Prostate gland (tissue), 2 donors: ENCODE measurements at regions not wholly inside any gene's neighbourhood (a gene's known extent, or its start where the extent isn't known, plus 50 kb on each side); places are given as distances from the start of the nearest gene placed in this dataset.
"Not testable (repeated sequence)": the region's sequence is repeated elsewhere in the genome, so short reads cannot be mapped to it uniquely, and the experiment has no call there.

ENCODE experiments used
- DNase-seq: peaks from one replicate; pipeline ENCODE4 v3.0.0-alpha.2; 2019; ENCODE audit warnings: low spot score
- H3K27ac ChIP-seq, 2 donors: fragments of 200-600 bp; sonication (generic); 2 replicates each; pipeline ENCODE4 v1.5.1; 2017 to 2019
- H3K27me3 ChIP-seq: fragments of 200-600 bp; sonication (generic); replicated peaks from 2 replicates; pipeline ENCODE4 v1.5.1; 2019; ENCODE audit not compliant: insufficient read depth
- H3K36me3 ChIP-seq, 2 donors: fragments of 200-600 bp; sonication (generic); 1 replicate in 1 of 2; 2 replicates in 1 of 2; pipeline versions ENCODE4 v1.5.1 to v1.8.1; 2017 to 2019
- H3K4me1 ChIP-seq: fragments of 200-600 bp; sonication (generic); replicated peaks from 2 replicates; pipeline ENCODE4 v1.5.1; 2019
- H3K4me3 ChIP-seq, 2 donors: fragments of 200-600 bp; sonication (generic); 2 replicates each; pipeline ENCODE4 v1.5.1; 2017 to 2019
- H3K9me3 ChIP-seq: fragments of 200-600 bp; sonication (generic); 2 replicates; pipeline ENCODE4 v1.5.1; 2017
- CTCF ChIP-seq, 4 experiments: fragments of 200-600 bp in 2 of 4; fragments of 450-650 bp in 2 of 4; sonication (generic) in 2 of 4; IDR thresholded peaks; 1 replicate in 3 of 4; 2 replicates in 1 of 4; pipeline ENCODE4 v1.5.1; 2016 to 2019; ENCODE audit warnings: antibody characterized with exemption in 4 of 4, mild to moderate bottlenecking in 2 of 4, moderate library complexity in 2 of 4
- POLR2A ChIP-seq: fragments of 450-650 bp; IDR thresholded peaks from one replicate; pipeline ENCODE4 v1.6.1; 2016; ENCODE audit warnings: antibody characterized with exemption, mild to moderate bottlenecking
- POLR2AphosphoS5 ChIP-seq: sonication (generic); formaldehyde crosslinking; IDR thresholded peaks from one replicate; pipeline ENCODE4 v1.6.1; 2017; ENCODE audit warnings: antibody characterized with exemption
- WGBS: methylation state at CpG from one replicate; pipeline ENCODE4 v1.1.5; 2018; 5-methylcytosine and 5-hydroxymethylcytosine counted together
- intact Hi-C: fragments of 100-400 bp; cut with DNase I; formaldehyde crosslinking; loops from one replicate; pipeline ENCODE4 v1.14.2; 2022

- intact Hi-C loops: no loop called here
- TF ChIP-seq CTCF (IDR thresholded peaks at IDR 0.05) (no peak), POLR2AphosphoS5 (no peak), POLR2A (no peak)
- 79% methylated on average over 1 of the region's 1 CpG for WGBS
These were observed 64.7 kb upstream of the FAT3 start for GRCh38 chr11:92159931-92160330.

GRCh38 chr11:92157390-92157789 is 67.2 kb upstream of the FAT3 start:
- intact Hi-C loops, H3K27me3 ChIP-seq, H3K36me3 ChIP-seq, H3K27ac ChIP-seq, H3K9me3 ChIP-seq, DNase-seq, H3K4me1 ChIP-seq, H3K4me3 ChIP-seq: not testable (repeated sequence)
- 96% methylated on average over 35 of the region's 35 CpGs for WGBS

More at GRCh38 chr11:92159931-92160330, 64.7 kb upstream of the FAT3 start:
- Histone ChIP-seq H3K27me3 (no peaks in the 10 kb centered on the region), H3K9me3 (no peaks in the 10 kb centered on the region), H3K36me3 (no peaks in the 10 kb centered on the region), H3K4me1 (no peaks in the 10 kb centered on the region), H3K4me3 (no peak overlapping the region), H3K27ac (no peak overlapping the region)
- DNase-seq: no peak

- Histone ChIP-seq H3K27ac (no peak overlapping the region), H3K27me3 (no peaks in the 10 kb centered on the region), H3K9me3 (no peaks in the 10 kb centered on the region), H3K4me1 (no peaks in the 10 kb centered on the region), H3K36me3 (no peaks in the 10 kb centered on the region), H3K4me3 (no peak overlapping the region)
- TF ChIP-seq CTCF (IDR thresholded peaks at IDR 0.05): no peak
- no peak for TF ChIP-seq POLR2A
- no peak for TF ChIP-seq POLR2AphosphoS5
- WGBS: 60% methylated on average over 4 of the region's 4 CpGs
- DNase-seq: no peak
- intact Hi-C loops: no loop called here
These were observed 70.0 kb upstream of the FAT3 start for GRCh38 chr11:92154611-92155010.

GRCh38 chr11:92154110-92154509 is 70.5 kb upstream of the FAT3 start:
- intact Hi-C loops: no loop called here
- H3K4me1 ChIP-seq: no peaks in the 10 kb centered on the region
- no peaks in the 10 kb centered on the region for H3K36me3 ChIP-seq
- no peaks in the 10 kb centered on the region for H3K27me3 ChIP-seq
- no peak overlapping the region for H3K27ac ChIP-seq
- DNase-seq: no peak
- no peaks in the 10 kb centered on the region for H3K9me3 ChIP-seq
- H3K4me3 ChIP-seq: no peak overlapping the region
- 35% methylated on average over 2 of the region's 2 CpGs for WGBS
- no peak for TF ChIP-seq CTCF (IDR thresholded peaks at IDR 0.05)
- no peak for TF ChIP-seq POLR2AphosphoS5
- TF ChIP-seq POLR2A: no peak

GRCh38 chr11:92153542-92153941 is 71.1 kb upstream of the FAT3 start:
- intact Hi-C loops: no loop called here
- Histone ChIP-seq H3K27me3 (no peaks in the 10 kb centered on the region), H3K36me3 (no peaks in the 10 kb centered on the region), H3K4me3 (no peak overlapping the region), H3K9me3 (no peaks in the 10 kb centered on the region), H3K4me1 (no peaks in the 10 kb centered on the region), H3K27ac (no peak overlapping the region)
- 71% methylated on average over 2 of the region's 2 CpGs for WGBS
- no peak for TF ChIP-seq POLR2A
- TF ChIP-seq CTCF (IDR thresholded peaks at IDR 0.05): no peak
- no peak for TF ChIP-seq POLR2AphosphoS5
- DNase-seq: no peak
